Stimulated activated memory B cell treated with anti-CD40 and anti-IgM and Interleukin-4, amounts not matched to agents 10 μg/mL and 1 μg/mL and 100 μg/mL, for 72 hours (primary cell): ENCODE measurements at regions not wholly inside any gene's neighbourhood (a gene's known extent, or its start where the extent isn't known, plus 50 kb on each side); places are given as distances from the start of the nearest gene placed in this dataset.

Source experiments
- ATAC-seq: fragments of 150-1000 bp; cut with Tn5 transposase; 2 replicates; pipeline ENCODE4 v1.10.0; 2021
- H3K27ac Mint-ChIP-seq: one replicate; pipeline ENCODE4 v1.8.0; 2022; ENCODE audit warnings: mild to moderate bottlenecking, mixed read lengths
- H3K27me3 Mint-ChIP-seq: one replicate; pipeline ENCODE4 v1.8.0; 2022; ENCODE audit warnings: mixed read lengths
- H3K36me3 Mint-ChIP-seq: one replicate; pipeline ENCODE4 v1.8.0; 2022; ENCODE audit warnings: mixed read lengths
- H3K4me1 Mint-ChIP-seq: one replicate; pipeline ENCODE4 v1.8.0; 2022; ENCODE audit warnings: mixed read lengths
- H3K4me3 Mint-ChIP-seq: one replicate; pipeline ENCODE4 v1.8.0; 2022; ENCODE audit warnings: mild to moderate bottlenecking, moderate library complexity, mixed read lengths
- H3K9me3 Mint-ChIP-seq: one replicate; pipeline ENCODE4 v1.8.0; 2022; ENCODE audit warnings: mixed read lengths

DNA sequence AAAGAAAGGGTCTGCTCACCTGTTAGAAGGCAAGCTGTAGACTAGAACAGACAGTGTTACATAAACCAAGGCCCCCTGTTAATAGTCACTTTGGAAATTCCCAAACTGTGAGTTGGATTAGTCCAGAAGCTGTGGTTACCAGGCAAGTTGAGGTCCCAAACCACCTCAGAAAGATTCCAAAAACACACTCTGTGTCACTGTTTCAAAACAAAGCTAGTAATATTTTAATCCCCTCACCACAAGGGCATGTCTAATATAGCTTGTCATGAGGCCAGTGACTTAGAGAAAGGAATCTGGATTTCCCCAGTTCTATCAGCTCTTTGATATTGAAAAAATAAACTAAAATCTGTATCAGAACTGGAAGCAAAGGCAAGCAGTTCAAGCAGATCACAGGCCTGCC, 244.6 kb downstream of the HAO1 start:
- ATAC-seq: no peak
- no peak overlapping the region for H3K4me3 Mint-ChIP-seq

DNA sequence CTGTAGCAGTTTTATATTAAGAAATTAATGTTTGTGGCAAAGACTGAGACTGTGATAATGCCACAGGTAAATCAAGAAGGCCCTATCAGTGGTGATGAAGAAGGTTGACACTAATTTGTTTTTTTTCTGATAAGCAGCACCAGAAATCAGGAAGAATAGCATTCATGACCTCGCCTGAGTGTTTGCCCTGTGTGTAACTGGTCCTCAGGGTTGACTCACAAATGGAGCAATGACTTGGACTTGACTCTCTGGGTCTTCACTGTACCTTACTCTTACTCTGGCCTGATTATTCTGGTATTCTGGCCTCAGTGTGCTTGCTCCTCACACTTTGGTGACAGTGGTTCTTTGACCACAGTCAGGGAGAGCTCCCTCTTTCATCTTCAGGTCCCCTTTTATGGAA, 243.9 kb downstream of the HAO1 start:
- no peak overlapping the region for H3K27ac Mint-ChIP-seq
- peaks cover 7% of the 10 kb centered on the region for H3K9me3 Mint-ChIP-seq
- ATAC-seq: no peak

More for the DNA sequence above, 244.6 kb downstream of the HAO1 start:
- Mint-ChIP-seq H3K9me3 (peaks cover 4% of the 10 kb centered on the region), H3K27me3 (no peaks in the 10 kb centered on the region), H3K4me1 (no peaks in the 10 kb centered on the region), H3K36me3 (no peaks in the 10 kb centered on the region), H3K27ac (no peak overlapping the region)

DNA sequence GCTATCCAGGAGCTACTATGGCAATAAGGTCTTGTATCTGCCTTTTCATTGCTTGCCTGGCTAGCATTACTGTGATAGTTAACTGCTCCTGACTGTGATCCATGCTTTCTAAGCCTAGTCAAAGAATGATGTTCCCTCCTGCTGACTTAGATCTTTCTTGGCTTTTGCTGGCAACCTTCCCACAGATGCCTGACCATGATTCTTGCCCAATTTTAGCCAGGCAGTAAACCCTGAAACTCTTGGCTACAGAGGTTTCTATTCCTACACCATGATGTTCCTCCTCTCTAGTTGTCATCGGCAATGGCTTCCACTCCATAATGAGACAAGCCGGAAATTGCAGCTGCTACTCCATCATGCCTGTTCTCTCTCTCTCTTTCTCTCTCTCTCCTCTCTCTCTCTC, 238.1 kb downstream of the HAO1 start:
- Mint-ChIP-seq H3K36me3 (no peaks in the 10 kb centered on the region), H3K27me3 (no peaks in the 10 kb centered on the region), H3K4me3 (no peak overlapping the region), H3K9me3 (peaks cover 6% of the 10 kb centered on the region), H3K4me1 (no peaks in the 10 kb centered on the region), H3K27ac (no peak overlapping the region)
- ATAC-seq: no peak

More for the DNA sequence above, 243.9 kb downstream of the HAO1 start:
- Mint-ChIP-seq H3K4me1 (no peaks in the 10 kb centered on the region), H3K4me3 (no peak overlapping the region), H3K27me3 (no peaks in the 10 kb centered on the region), H3K36me3 (no peaks in the 10 kb centered on the region)

DNA sequence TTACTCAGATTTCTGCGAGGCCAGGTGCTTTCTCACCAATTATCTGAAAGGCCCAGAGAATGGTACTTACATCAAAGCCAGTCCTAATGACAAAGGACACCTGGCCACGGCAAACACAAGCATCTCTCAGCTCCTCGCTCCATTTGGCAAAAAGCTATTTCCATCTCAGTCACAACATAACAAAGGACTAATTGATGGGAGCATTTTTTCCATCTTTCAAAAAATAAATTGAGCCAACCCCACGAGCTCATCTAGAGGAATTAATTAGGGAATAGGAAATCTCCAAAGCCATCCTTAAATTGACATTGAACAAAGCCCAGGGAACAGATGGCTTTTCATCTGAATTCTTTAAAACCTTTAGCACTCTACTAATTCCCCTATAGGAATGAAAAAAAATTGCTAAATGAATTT, 236.7 kb downstream of the HAO1 start:
- no peak for ATAC-seq
- Mint-ChIP-seq H3K9me3 (peaks cover 6% of the 10 kb centered on the region), H3K27ac (no peak overlapping the region), H3K36me3 (no peaks in the 10 kb centered on the region), H3K4me3 (no peak overlapping the region), H3K4me1 (no peaks in the 10 kb centered on the region), H3K27me3 (no peaks in the 10 kb centered on the region)

DNA sequence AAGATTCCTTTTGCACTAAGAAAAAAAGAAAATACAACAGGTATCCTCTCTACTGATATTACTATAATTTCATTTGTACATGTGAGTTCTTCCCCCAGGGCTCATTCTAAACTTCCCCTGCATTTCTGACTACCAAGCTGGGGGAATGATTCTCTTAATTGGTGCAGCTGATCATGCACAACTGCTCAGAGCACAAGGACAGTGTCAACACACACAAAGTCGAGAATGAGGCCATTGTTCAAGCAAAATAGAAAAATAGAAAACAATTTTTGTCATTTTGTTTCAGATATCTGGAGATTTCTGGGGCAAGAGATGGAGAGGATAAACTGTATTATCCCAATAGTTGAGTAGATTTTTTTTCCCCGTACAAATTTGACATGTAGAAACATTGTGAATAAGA, 236.3 kb downstream of the HAO1 start:
- Mint-ChIP-seq H3K9me3 (peaks cover 6% of the 10 kb centered on the region), H3K4me1 (no peaks in the 10 kb centered on the region), H3K4me3 (no peak overlapping the region), H3K27me3 (no peaks in the 10 kb centered on the region), H3K36me3 (no peaks in the 10 kb centered on the region), H3K27ac (no peak overlapping the region)
- no peak for ATAC-seq

DNA sequence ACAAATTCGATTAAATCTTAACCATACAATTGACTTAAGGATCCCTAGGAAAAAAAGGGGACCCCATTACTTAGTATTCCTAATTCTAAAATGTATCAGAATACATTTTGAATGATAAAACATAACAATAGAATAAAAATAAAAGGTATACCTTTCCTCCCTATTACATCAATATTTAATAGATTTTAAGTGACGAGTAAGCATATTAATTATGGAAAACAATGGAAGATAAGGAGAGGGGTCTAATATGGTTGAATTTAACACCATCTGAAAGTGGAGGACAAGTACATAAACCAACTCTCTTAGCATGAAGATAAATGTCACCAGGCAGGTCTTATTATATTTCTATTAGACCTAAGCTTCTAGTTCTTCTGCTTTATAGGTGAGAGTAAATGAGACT, 232.1 kb downstream of the HAO1 start:
- no peaks in the 10 kb centered on the region for H3K4me1 Mint-ChIP-seq
- H3K27ac Mint-ChIP-seq: no peak overlapping the region
- H3K36me3 Mint-ChIP-seq: no peaks in the 10 kb centered on the region
- H3K4me3 Mint-ChIP-seq: no peak overlapping the region
- H3K9me3 Mint-ChIP-seq: peaks cover 2% of the 10 kb centered on the region
- ATAC-seq: no peak
- no peaks in the 10 kb centered on the region for H3K27me3 Mint-ChIP-seq

DNA sequence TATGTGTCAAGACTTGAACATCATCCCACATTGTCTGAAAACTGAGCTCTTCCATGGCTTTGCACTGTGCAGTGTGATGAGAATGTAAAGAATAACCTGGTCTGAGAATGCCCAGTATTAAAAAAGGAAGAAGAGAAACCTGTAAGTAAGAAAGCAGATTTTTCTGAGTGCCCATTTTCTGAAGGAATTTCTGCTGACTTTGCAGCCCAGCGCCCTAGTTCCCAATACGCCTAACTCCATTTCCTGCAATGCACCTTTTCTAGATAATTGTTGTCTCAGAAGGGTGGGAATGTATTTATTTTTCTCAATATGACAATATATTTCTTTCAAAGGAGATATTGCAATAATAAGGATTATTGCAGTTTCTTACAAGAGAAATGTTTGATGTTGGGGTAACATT, 231.5 kb downstream of the HAO1 start:
- Mint-ChIP-seq H3K4me1 (no peaks in the 10 kb centered on the region), H3K27ac (no peak overlapping the region), H3K4me3 (no peak overlapping the region), H3K27me3 (no peaks in the 10 kb centered on the region), H3K9me3 (peaks cover 2% of the 10 kb centered on the region), H3K36me3 (no peaks in the 10 kb centered on the region)
- no peak for ATAC-seq

DNA sequence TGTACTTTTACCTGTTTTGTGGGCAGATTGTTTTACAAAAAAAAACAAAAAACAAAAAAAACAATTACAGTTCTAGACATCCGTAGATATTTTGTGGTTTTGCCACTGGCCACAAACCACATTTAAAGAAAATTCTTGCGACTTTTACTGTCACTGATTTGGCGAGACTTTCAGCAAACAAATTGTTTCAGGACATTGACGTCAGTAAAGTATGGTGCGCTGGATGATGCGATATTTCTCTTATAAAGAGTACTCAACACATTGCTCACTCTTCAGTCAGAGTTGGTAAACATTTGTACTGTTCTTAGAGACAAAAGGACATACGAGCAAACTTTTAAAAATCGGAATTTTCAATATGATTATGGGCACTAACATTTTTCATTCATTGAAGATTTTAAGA, 229.8 kb downstream of the HAO1 start:
- Mint-ChIP-seq H3K4me1 (no peaks in the 10 kb centered on the region), H3K9me3 (peaks cover 2% of the 10 kb centered on the region), H3K4me3 (no peak overlapping the region), H3K27me3 (no peaks in the 10 kb centered on the region), H3K27ac (no peak overlapping the region), H3K36me3 (no peaks in the 10 kb centered on the region)
- no peak for ATAC-seq

DNA sequence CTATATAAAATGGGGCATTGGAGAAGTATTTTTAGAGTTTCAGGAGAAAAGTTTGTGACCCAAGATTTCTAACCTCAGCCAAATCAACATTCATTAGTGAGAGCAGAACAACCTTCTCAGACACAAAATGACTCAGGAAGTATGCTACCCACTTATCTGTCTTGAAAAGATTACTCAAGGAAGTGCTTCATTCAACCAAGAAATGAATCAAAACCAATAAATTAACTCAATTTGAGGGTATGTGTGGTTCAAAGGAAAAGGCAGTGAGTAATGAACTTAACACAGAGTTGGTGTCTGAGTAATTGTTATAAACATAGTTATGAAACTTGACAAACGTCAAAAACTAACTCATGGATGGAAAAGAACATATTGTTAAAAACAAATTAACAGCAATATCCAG, 227.6 kb downstream of the HAO1 start:
- Mint-ChIP-seq H3K9me3 (no peaks in the 10 kb centered on the region), H3K36me3 (no peaks in the 10 kb centered on the region), H3K27me3 (no peaks in the 10 kb centered on the region), H3K4me3 (no peak overlapping the region), H3K4me1 (no peaks in the 10 kb centered on the region), H3K27ac (no peak overlapping the region)
- ATAC-seq: no peak

DNA sequence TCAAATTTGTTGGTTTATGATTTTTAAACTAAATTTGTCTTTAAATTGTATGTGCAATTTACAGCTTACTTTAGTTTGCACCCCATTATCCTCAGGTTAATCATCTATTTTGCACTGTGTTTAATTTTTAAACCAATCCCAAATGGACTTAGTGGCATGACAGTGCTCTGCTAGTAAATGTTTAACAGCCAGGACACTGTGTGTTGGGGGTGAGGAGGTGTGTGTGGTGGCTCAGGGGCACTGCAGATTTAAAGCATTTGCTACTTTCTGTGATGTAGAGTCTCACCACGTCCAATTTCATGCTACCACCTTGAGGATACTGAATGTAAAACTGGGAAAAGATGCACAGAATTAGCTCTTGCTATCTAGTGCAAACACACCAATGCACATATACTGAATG, 225.7 kb downstream of the HAO1 start:
- Mint-ChIP-seq H3K9me3 (no peaks in the 10 kb centered on the region), H3K36me3 (no peaks in the 10 kb centered on the region), H3K4me1 (no peaks in the 10 kb centered on the region), H3K4me3 (no peak overlapping the region), H3K27ac (no peak overlapping the region), H3K27me3 (no peaks in the 10 kb centered on the region)
- no peak for ATAC-seq

DNA sequence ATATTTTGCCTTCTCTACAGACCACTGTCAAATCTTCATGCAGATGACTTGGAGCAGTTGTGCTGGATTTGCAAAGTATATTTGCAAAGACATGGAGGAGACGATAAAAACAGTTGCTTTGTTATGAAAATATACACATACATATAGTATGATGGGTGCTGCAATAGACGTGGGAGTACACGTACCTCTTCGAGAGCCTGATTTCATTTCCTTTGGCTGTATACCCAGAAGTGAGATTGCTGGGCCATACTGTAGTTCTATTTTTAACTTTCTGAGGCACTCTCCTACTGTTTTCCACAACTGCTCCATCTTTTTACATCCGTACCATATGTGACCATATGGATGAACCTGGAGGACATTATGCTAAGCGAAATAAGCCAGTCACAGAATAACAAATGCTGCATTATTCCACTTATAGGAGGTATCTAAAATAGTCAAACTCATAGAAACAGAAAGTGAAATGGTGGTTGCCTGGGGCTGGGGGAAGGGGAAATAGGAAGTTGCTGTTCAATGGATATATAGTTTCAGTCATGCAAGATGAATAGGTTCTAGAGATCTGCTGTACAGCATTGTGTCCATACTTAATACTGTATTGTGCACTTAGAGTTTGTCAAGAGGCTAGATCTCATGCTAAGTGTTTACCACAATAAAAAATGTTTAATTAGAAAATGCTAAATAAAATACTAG, 223.8 kb downstream of the HAO1 start:
- Mint-ChIP-seq H3K27me3 (no peaks in the 10 kb centered on the region), H3K4me3 (no peak overlapping the region), H3K27ac (no peak overlapping the region), H3K4me1 (no peaks in the 10 kb centered on the region), H3K9me3 (no peaks in the 10 kb centered on the region), H3K36me3 (no peaks in the 10 kb centered on the region)
- ATAC-seq: no peak

DNA sequence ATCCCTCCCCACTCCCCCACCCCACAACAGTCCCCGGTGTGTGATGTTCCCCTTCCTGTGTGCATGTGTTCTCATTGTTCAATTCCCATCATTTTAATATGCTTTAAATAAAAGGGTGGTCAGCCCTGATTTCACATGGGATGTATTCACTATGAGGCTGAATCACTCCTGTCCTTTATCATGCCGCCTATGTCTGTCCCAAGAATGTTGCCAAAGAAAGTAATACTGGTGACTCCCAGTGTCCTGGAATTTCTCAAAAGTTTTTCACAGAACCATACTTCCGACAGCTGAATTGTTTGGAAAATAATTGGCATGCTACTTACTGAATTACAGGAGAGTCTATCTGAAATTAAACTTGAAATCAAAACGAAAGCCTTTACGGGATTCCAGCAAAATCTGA, 217.7 kb downstream of the HAO1 start:
- Mint-ChIP-seq H3K4me3 (no peak overlapping the region), H3K9me3 (no peaks in the 10 kb centered on the region), H3K4me1 (no peaks in the 10 kb centered on the region), H3K27me3 (no peaks in the 10 kb centered on the region), H3K27ac (no peak overlapping the region), H3K36me3 (no peaks in the 10 kb centered on the region)
- no peak for ATAC-seq

DNA sequence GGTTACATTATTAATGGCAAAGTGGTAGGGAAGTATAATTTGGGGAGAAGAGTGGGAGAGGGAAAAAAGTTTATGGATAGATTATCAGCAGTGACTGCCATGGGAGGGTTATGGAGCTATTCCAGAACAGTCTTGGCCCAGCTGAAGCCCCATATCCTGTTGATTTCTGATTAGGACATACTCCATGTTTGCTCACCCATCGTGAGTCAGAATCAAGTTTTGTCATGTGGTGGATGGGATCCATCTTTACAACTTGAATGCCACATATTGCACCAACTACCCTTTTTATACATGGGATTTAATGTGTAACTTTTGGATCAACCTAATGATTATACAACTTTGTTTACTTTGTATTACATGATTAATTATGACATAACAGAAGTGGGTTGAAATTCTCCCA, 217.0 kb downstream of the HAO1 start:
- H3K27me3 Mint-ChIP-seq: no peaks in the 10 kb centered on the region
- no peaks in the 10 kb centered on the region for H3K9me3 Mint-ChIP-seq
- no peaks in the 10 kb centered on the region for H3K36me3 Mint-ChIP-seq
- no peak for ATAC-seq
- no peak overlapping the region for H3K4me3 Mint-ChIP-seq
- no peak overlapping the region for H3K27ac Mint-ChIP-seq
- no peaks in the 10 kb centered on the region for H3K4me1 Mint-ChIP-seq

DNA sequence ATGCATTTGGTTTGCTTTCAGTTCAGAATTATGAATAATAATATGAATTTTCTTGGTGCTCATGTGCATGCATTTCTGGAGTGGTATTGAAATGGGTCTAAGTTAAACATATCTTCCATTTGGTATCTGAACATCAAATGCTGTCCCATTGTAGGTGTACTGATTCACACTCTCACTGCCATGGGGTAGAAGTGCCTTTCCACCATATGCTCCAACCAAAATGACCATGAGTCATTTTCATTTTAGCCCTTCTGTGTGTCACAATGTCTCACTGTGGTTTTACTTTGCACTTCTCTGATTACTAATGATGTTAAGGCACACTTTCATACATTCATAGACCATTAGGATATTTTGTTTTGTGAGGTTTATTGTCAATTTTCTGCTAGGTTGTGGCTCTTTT, 211.9 kb downstream of the HAO1 start:
- H3K27ac Mint-ChIP-seq: no peak overlapping the region
- no peaks in the 10 kb centered on the region for H3K9me3 Mint-ChIP-seq
- H3K36me3 Mint-ChIP-seq: no peaks in the 10 kb centered on the region
- no peaks in the 10 kb centered on the region for H3K4me1 Mint-ChIP-seq
- H3K4me3 Mint-ChIP-seq: no peak overlapping the region
- ATAC-seq: no peak
- H3K27me3 Mint-ChIP-seq: no peaks in the 10 kb centered on the region

DNA sequence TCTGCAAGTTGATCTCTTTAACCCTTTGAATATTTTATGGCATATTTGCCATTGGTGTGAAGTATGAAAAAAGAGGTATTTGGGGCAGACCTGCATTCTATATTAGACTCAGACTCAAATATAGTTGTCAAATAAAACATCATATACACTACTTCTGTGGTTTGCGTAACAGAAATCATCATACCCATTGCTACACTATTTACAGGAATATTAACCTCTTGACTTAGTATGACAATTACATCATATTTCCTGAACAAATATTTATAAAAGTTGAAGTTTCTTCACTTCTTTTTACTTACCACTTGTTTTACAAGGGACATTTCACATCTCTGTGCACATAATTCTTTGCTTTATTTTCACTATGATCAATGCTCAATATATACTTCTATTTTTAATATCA, 206.0 kb downstream of the HAO1 start:
- no peaks in the 10 kb centered on the region for H3K27me3 Mint-ChIP-seq
- H3K36me3 Mint-ChIP-seq: no peaks in the 10 kb centered on the region
- H3K4me1 Mint-ChIP-seq: no peaks in the 10 kb centered on the region
- H3K9me3 Mint-ChIP-seq: peaks cover 2% of the 10 kb centered on the region
- H3K27ac Mint-ChIP-seq: no peak overlapping the region
- no peak for ATAC-seq
- H3K4me3 Mint-ChIP-seq: no peak overlapping the region

DNA sequence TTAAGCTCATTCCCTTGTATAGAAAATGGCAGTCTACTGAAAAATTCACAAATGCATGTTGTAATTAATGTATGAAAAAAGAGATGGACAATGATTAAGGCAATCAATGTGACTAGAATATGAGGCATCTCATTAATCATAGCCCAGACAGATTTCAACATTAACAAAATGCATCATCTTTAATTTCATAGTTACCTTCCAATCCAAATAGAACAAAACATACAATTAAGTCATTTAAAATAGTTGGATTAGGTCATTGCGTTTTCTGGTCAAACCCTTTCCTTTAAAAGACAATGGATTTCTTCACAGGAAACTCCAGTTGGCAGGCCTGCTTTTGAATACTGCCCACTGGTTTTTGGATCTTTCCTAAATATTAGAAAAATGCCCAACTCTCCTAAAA, 203.9 kb downstream of the HAO1 start:
- Mint-ChIP-seq H3K27me3 (no peaks in the 10 kb centered on the region), H3K9me3 (peaks cover 2% of the 10 kb centered on the region), H3K4me3 (no peak overlapping the region), H3K4me1 (no peaks in the 10 kb centered on the region), H3K27ac (no peak overlapping the region), H3K36me3 (no peaks in the 10 kb centered on the region)
- ATAC-seq: no peak

DNA sequence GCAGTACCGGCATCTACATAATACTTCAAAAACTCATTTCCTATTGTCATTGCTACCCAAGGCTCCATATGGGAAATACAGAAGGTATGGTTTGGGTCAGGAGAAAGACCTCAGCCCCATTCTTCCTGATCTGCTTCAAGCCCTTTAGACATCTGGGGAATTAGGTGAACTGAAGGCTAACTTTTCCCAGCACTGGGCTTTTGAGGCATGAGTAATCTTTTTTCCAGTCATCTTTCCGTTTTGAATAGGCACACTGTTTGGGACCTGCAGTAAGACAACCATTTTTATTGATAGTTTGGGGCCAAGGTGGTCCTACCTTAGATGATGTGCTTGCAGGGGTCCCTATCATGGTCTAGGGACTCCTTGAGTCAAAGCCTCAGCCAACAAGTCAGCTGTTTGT, 198.4 kb downstream of the HAO1 start:
- no peaks in the 10 kb centered on the region for H3K9me3 Mint-ChIP-seq
- H3K4me3 Mint-ChIP-seq: no peak overlapping the region
- H3K27ac Mint-ChIP-seq: no peak overlapping the region
- no peaks in the 10 kb centered on the region for H3K4me1 Mint-ChIP-seq
- H3K27me3 Mint-ChIP-seq: no peaks in the 10 kb centered on the region
- H3K36me3 Mint-ChIP-seq: no peaks in the 10 kb centered on the region
- no peak for ATAC-seq
